ENCODE measurements at regions not wholly inside any gene's neighbourhood (a gene's known extent, or its start where the extent isn't known, plus 50 kb on each side); places are given as distances from the start of the nearest gene placed in this dataset.

DNA sequence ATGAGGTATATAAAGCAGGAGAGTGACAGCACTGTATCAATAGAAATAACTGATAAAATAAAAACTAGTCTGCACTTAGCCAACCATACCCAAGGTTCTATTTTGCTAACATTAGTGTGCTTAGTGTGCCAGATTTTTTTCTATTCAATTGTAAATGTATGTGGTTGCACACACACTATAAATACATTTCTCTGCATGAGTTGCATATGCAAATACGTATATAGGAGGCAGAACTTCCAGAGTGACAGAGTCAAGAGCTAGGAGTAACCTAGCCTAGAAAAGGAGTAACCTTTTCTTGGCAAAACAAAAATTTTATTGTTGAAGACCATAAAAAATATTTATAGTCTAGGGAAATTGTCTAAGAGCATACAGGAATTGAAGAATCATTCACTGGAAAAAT, 461.6 kb downstream of the GABRG2 start:
- H3K4me3 ChIP-seq (ENCODE audit: low read depth, low read length), result no peak overlapping the region
- no peak for DNase-seq (ENCODE audit: low read depth)
- TF ChIP-seq CTCF (conservative IDR thresholded peaks at IDR 0.05; ENCODE audit: low read depth, low read length), result no peak

DNA sequence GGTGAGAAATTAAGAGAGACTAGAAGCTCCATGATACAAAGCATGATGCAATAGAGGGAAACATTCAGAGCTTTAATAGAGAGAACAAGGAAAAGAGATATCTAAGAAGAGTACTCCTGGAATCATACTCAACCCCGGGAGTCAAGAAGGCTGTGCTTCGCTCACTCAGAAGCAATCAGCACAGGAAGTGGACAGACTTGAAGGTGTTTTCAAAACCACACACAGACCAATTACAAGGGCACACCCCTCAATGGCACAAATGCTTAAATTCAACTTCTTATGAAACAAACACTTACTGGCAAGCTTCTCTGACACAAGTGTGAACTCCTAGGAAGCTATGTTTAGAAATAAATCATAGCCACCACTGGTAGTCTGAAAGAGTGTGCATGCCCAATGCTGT, 462.3 kb downstream of the GABRG2 start:
- TF ChIP-seq CTCF (conservative IDR thresholded peaks at IDR 0.05; ENCODE audit: low read depth, low read length), result no peak
- DNase-seq (ENCODE audit: low read depth), result no peak
- no peak overlapping the region for H3K4me3 ChIP-seq (ENCODE audit: low read depth, low read length)

GRCh38 chr5:162543437-162543836, 475.9 kb downstream of the GABRG2 start:
- DNase-seq (ENCODE audit: low read depth), result no peak
- H3K4me3 ChIP-seq (ENCODE audit: low read depth, low read length), result no peak overlapping the region
- no peak for TF ChIP-seq CTCF (conservative IDR thresholded peaks at IDR 0.05; ENCODE audit: low read depth, low read length)

GRCh38 chr5:162544905-162545304, 477.3 kb downstream of the GABRG2 start:
- TF ChIP-seq CTCF (conservative IDR thresholded peaks at IDR 0.05; ENCODE audit: low read depth, low read length), result no peak
- H3K4me3 ChIP-seq (ENCODE audit: low read depth, low read length), result no peak overlapping the region
- DNase-seq (ENCODE audit: low read depth), result no peak

DNA sequence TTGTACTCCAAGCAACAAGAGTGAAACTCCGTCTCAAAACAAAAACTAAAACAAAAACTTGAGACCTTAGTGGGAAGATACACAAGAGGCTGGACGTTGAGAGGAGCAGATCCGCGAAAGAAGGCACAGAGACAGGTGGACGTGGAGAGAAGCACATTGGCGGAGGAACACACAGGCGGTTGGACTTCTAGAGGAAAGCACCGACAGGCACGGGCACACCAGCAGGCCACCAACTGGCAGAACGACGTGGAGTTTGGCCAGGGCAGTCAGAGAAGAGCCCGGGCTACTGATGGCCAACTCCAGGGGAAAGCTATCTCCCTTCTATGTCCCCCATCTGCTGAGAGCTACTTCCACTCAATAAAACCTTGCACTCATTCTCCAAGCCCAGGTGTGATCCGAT, 482.7 kb downstream of the GABRG2 start:
- DNase-seq (ENCODE audit: low read depth), result no peak
- TF ChIP-seq CTCF (conservative IDR thresholded peaks at IDR 0.05; ENCODE audit: low read depth, low read length), result no peak
- H3K4me3 ChIP-seq (ENCODE audit: low read depth, low read length), result no peak overlapping the region

DNA sequence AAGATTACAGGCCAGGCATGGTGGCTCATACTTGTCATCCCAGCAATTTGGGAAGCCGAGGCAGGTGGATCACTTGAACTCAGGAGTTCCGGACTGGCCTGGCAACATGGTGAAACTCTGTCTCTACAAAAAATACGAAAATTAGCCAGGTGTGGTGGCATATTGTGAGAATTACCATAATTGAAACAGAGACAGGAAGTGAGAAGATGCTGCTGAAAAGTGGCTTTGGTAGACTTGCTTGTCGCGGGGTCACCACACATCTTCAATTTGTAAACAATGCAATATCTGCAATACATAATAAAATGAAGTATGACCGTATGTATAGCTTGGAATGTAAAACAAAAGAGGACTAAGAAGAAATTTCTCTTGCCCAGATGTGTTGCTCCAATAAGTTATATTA, 490.5 kb downstream of the GABRG2 start:
- DNase-seq (ENCODE audit: low read depth), result no peak
- TF ChIP-seq CTCF (conservative IDR thresholded peaks at IDR 0.05; ENCODE audit: low read depth, low read length), result no peak
- no peak overlapping the region for H3K4me3 ChIP-seq (ENCODE audit: low read depth, low read length)

DNA sequence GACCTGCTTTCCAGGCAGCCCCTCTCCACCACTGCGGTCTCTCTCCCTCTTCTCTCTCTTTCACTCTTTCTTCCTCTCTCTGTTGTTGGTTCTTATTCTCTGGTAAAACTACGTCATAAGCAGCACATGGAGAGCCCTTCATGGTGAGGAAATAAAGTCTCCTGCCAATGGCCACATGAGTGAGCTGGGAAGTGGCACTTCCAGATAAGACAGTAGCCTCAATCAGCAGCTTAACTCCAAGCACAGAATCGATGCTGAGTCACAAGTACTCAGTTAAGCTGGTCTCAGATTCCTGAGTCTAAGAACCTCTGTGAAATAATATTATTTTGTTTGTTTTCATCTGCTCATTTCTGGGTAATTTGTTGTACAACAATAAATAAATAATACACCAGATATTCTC, 500.1 kb downstream of the GABRG2 start:
- no peak for TF ChIP-seq CTCF (conservative IDR thresholded peaks at IDR 0.05; ENCODE audit: low read depth, low read length)
- H3K4me3 ChIP-seq (ENCODE audit: low read depth, low read length), result no peak overlapping the region
- DNase-seq (ENCODE audit: low read depth), result no peak
